ENCODE measurements at regions not wholly inside any gene's neighbourhood (a gene's known extent, or its start where the extent isn't known, plus 50 kb on each side); places are given as distances from the start of the nearest gene placed in this dataset.
A peak's percentile ranks its signal among the peaks of the same experiment; 100 is the strongest.
"Not testable (repeated sequence)": the region's sequence is repeated elsewhere in the genome, so short reads cannot be mapped to it uniquely, and the experiment has no call there.

DNA sequence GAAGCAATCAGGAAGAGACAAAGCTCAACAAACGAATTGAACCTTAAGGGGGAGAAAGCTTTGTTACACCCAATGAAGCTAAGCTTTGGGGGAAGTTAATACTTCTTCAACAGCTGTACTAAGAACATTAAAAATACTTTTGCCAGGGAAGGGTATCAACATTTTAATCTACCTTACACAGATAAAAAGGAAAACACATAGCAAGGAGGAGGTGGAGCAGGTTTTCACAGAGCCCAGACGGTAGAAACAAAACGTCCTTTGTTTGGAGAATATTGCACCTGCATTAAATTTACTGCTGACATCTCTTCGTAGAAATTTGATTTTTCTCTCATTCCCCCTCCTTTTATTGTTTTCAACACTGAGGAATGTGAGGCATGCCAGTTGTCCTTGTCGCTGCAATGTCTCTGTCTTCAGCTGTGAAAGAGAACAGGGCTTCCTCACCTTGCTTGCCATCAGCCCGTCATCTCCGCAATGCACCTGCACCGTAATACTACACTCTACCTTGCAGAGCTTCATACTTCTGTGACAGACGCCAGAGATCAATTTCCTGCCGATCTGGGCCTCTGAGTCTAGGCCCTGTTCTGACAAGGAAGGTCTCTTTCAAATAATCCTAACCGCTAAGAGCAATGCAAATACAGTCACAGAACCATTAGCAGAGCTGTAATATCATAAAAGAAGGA is 270.8 kb downstream of the SPRY2 start:
- no peak for DNase-seq

DNA sequence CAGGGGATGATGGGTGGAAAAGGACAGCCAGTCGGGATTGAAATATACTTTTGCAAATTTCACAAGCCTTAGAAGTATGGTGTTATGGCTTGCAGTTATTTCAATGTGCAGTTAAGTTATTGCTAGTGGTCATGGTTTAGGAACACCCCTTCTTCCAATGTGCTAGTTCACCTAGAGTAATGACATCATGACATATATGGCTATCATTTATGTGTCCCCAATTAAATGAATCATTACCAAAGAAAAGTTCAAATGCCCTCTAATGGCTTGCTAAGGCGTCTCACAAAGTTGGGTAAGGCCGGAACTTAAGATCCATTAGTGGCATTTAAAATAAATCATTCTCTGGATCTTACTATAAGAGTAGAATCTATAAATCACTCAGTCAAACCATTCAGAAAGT is 271.6 kb downstream of the SPRY2 start:
- no peak for DNase-seq

DNA sequence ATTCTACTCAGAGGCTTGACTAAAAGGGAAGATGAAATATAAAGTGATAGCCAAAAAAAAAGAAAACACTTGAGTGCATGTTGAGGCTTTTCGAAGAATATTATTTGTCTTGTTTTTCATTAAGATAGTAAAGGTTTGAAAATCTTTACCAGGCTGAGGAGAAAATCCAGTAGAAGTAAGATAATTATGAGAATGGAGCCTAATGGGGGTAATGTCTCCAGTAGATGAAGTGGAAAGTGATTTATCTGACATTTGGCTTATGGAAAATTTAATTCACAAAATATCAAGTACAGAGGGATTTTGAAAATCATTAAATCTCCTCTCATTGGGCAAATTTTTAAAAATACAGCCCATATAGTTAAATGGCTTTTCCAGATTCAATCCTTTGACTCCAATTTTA is 274.9 kb downstream of the SPRY2 start:
- no peak for DNase-seq

DNA sequence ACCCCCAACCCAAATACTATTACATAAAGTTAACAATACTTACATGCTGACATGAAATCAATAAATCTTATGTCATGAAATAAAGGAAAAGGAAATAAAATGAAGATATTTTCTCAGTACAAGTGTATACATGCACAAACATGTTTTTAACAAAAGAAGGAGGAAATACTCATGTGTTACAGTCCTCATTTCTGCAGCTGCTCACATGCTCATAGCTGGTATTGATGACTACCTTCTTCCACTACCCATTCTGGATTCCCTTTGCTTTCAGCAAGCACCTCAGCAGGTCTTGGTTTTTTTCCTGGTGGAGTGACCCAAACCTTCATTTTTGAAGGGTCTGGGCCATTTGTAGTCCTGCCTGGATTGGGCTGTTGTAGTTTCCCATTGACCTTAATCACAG is 278.5 kb downstream of the SPRY2 start:
- DNase-seq: not testable (repeated sequence)

DNA sequence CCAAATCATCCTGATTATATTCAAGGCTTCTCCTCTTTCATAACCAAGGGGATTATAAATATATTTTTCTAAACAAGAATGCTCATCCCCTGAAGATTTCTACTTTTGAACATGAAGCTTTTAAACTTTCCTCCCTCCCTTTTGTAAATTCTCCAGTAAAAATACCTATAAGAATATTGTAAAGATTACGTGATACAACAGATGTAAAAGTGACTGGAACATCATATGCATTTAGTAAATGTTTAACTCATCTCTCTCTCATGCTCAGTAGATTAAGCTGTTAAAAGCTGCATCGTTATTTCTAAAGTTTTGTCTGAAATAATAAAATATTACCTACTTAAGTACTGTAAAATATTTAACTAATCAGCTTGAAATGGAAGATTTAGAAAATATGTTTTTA is 281.1 kb downstream of the SPRY2 start:
- DNase-seq: no peak

DNA sequence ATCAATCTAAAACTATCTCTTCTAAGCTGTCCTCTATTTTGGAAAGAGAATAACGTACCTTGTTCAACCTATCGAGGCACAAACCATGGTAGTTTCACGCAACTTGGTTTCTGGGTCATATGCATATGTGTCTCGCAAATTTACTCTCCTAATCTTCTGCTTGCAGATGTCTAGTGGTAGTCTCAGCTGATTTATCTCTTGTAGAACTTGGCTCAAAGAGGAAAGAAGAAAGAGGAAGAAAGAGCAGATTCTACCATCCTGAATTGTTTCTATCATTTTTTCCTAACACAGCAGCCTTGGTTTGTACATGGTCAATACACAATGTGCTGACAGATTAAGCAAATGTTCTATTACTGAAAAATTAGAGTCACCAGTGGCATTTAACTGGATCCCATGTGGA is 282.3 kb downstream of the SPRY2 start:
- no peak for DNase-seq

DNA sequence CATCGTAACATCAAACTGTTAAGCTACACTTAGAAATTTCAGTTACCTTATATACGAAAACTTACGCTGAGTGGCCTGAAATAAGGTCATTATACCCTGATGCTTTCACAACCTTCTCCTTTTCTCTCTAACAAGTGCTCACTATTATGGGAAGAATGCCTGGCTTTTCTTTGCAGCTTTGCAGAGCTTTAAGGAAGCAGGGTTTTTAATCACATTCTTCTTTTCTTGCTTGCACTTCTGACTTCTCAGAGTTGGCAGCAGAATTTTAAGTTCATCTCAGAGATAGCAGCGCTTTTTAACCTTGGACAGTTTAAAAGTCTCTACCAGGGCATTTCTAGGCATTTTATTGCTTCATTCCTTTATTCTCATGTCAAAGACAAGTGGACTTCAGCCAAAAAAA is 285.1 kb downstream of the SPRY2 start:
- no peak for DNase-seq

DNA sequence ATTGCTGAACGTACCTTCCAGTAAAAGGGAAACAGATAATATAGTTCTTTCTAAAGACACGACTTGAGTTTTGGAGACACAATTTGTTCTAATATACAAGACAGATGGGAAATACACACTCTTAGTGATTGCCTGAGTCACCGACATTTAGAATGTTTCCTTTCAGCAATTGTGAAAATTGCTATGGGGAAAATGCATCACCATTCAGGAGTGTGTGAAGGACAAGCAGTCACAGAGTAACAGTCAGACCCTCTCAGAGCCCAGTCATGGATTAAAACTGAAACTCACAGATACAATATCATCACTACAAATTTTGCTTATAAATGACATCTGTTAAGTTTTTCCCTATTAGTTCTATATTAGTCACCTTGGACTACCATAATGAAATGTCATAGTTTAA is 286.1 kb downstream of the SPRY2 start:
- no peak for DNase-seq

DNA sequence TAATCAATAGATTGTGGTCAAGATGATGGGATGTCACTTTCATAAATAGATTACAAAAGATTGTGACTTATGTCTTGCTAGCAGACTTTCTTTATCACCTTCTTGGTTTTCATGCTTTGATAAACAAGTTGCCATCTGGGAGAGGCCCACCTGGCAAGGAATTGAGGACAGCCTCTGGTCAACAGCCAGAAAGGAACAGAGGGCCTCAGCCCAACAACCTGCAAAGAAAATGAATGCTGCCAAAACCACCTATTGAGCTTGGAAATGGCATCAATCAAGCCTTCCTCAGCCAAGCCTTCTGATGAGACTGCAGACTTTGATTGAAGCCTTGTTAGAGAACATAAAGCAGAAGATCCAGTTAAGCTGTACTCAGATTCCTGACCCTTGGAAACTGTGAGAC is 288.6 kb downstream of the SPRY2 start:
- DNase-seq: no peak

DNA sequence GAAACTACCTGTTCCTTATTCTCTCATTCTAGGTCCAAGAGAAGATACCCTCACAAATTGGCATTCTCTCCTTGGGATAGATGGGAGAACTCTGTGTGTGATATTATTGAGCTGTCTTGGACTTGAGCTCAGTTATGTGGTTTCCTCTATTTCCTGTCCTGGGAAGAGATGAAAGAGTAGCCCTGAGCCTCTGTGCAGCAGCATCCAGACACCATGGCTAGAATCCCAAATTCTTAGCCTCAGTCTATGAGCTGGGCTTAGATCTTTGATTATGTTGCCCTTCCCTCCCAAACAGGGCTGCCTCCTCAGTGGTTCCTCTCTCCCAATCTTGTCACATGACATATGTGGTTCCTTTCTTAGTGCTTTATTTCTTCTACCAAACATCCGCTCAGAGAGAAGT is 290.7 kb downstream of the SPRY2 start:
- no peak for DNase-seq

DNA sequence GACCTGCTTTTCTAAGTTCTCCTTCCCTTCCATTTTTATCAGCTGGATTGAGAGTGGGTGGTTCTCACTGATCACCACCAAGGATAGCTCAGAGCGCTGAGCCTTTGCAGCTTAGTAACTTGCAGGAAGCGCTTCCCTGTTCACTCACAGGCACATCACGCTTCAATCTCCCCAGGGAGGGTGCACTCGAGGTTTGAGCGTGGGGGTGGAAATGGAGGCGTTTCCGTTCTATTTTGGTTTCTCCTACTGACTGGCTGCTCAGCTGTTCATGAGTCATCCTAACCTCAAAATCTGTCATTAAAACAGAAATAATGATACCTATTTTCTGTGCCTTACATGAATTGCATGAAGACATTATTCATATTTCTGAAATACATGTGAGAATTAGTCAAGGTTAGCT is 292.1 kb downstream of the SPRY2 start:
- peak; percentile 45 to 65 for DNase-seq

DNA sequence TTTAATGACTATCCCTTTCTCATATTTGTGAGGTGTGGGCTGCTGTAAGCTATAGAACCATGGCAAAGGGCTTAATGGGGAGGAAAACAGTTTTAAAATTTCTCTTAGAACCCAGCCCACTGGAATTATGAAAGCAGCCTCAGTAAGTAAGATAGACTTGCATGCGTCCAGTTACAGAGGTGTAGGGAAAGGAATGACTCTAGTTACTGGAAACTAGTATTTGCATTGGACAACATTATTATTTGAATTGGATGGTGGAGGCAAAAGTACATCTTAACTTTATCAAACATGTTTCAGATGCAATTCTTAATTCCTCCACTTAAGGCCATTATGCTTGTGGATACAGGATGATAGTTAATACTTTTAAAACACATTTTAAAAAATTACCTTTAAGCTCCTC is 292.9 kb downstream of the SPRY2 start:
- no peak for DNase-seq

DNA sequence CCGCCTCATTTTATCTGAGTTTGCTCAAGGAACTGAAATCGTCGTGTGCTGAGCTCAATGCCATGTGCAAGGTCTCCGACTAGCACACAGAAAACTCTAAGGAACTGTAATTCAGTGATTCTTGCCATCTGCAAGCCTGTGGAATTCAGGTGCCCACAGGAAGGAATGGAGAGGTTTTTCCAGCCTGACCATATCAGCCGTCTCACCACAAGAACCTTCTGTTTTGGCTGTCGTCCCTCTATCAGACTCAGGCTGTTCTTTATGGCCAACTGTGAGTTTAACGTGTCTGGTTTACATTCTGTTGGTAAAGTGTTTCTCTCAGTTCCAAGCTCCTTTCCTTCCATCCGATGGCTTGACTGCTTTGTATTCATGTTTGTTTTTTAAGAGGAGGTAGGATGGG is 293.5 kb downstream of the SPRY2 start:
- DNase-seq: no peak

DNA sequence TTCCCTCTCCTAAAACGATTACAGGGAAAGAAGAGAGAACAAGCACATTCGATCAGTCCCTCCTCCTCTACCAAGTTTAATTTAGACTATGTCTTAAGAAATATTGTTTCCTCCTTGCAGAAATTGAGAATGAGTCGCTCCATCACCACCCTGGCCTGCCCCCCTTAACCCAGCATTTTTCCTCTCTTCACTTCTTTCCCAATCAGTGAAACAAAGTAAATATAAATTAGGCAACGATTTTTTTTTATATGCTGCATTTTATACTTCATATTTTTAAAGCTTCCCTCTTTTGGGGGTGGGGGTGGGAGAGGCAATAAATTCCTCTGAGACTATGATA is 300.0 kb downstream of the SPRY2 start:
- no peak for DNase-seq

DNA sequence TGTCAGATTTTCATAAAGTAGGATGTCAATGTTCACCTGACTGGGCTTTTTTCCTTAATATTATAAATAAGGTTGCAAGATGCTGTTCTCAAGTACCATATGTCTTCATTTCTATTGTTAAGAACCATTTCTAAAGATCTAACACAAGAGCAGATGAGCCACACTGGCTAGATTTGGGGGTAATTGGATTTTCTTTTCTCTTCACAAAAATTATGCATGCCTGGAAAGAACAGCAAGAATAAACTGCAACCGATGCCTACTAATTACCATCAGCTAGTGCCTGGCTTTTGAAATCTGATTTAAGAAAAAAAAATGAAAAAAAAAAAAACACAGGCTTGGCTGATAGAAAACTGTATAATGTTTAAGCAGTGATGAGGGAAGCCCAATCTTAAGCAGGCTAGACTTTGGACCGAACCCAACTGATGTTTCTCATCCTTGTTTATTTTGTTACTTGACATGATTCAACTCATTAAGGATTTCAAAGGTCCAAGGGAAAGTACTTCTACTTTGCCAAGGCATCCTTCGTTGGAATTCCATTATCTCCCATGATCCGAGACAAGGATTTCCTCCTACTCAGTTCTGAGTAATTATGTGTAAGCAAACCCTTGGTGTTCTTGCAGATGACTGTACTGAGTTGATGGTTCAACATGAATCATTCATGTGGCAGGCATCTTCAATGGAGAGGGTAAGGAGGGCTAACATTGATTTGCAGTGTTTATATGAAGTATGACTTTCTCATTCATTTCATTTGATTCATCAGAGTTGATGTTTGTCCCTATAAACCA is 300.5 kb downstream of the SPRY2 start:
- DNase-seq: no peak

DNA sequence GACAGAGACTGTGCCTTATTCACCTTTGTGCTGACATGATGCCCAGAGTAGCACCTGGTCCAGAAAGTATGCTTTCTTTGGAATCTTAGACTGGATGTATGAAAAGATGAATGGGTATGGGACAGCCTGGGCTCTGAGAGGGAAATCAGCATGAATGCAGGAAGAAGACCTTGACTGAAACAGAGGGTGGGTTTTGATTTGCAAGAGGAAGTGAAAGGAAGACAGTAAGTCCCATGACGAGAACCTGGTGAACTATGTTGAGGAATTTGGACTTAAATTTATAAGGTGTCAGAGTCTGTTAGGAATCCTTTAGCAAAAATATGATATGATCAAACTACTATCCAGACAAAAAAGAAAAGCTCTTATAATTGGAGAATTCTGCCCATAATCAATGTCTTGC is 301.9 kb downstream of the SPRY2 start:
- DNase-seq: no peak

DNA sequence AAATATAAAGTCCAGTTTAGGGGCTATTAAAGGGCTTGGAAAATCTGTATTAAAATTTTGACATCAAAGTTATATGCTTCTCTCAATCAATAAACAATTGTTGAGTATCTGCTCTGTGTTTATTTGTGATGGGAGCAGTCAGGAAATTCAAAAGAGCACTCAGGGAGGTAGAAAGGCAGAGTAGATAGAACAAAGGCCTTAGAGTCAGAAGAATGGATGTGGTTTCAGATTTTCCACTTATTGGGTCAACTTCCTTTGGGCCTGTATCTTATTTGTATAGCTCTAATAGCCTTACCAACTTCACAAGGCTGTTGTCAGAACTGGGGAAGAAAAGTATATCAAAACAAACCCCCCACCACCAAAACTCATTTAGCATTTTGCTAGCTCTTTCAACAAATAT is 302.6 kb downstream of the SPRY2 start:
- no peak for DNase-seq

DNA sequence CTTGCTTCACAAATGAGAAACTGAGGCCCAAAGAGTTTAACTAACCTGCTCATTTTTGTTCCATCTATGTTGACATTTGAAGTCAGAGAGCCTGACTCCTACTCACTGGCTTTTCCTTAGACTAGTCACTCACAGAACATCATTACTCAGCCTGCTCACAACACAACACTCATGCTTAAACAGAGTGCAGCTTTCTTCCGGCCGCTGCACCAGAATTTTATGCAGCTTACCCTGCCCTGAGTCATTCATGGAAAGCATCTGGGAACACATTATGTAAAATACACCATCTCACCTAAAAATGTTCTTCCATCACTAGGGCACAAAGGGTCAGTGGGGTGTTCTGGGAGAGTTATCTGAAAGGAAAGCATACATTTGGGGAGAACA is 303.4 kb downstream of the SPRY2 start:
- DNase-seq: no peak

DNA sequence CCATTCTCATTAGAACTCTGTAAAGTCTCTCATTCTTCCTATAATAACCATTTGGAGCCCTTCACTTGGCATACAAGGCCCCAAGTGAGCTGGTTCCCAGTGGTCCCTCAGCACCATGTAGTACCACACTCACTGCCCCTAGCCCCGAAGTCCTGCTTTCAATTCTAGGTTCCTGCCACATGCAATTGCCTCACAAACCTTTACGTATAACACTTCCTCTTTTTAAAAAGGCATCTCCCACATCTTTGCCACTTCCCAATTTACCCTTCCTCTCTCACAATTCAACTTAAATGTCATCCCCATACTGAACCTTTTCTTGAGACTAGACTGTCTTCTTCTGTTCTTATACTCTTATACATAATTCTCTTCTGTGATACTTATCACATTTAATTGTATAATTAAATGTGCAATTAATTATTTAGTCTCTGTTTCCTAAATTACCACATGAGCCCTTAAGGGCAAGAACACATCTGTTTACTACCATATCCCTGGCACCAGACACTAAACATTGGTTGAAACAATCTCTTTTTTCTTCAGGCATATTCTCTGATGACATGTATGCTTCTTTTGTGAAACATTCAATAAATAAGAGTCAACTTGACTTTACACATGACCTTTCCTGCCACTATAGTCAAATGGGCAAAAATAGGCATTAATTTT is 304.0 kb downstream of the SPRY2 start:
- DNase-seq: no peak

DNA sequence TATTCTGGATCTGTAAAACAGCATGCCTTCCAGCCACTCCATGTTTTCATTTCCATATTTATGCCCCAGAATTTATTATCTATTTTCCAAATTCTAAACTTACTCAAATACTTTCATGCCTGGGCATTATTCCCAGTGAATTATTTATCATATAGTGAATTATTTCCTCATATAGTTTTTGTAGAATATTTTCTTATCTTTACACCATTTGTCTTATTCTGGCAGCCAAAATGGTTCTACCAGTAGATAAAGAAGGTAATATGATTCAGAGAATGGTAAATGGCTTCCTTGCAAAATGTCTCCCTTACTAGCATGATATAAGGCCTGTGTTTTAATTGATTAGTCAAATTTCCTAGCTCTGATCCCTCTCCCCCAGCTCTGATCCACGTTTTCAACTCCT is 305.8 kb downstream of the SPRY2 start:
- no peak for DNase-seq

DNA sequence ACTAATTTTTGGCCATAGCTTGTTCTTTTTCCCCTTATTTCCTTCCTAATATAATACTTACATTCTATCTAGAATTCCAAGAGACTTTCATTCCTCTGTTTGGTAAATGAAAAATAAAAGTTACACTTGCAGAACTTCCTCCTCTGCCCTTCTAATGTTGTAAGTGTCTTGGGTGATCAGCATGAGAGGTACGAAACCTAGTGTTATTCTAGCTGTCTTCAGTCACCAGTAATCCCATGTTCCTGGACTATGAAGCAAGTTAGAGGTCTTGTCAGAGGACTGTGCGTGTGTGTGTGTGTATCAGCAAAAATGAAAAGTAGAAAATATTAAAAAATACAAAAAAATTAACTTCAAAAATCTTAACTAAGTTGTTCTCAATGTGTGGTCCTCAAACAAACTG is 307.0 kb downstream of the SPRY2 start:
- DNase-seq: no peak

DNA sequence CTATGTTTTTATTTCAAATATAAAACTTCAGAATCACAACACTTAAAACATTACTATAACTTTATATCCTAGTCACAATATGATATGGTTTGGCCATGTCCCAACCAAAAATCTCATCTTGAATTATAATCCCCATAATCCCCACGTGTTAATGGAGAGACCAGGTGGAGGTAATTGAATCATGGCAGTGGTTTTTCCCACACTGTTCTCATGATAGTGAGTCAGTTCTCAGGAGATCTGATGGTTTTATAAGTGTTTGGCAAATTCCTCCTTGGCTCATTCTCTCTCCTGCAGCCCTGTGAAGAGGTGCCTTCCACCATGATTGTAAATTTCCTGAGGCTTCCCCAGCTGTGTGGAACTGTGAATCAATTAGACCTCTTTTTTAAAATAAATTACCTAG is 307.6 kb downstream of the SPRY2 start:
- no peak for DNase-seq

DNA sequence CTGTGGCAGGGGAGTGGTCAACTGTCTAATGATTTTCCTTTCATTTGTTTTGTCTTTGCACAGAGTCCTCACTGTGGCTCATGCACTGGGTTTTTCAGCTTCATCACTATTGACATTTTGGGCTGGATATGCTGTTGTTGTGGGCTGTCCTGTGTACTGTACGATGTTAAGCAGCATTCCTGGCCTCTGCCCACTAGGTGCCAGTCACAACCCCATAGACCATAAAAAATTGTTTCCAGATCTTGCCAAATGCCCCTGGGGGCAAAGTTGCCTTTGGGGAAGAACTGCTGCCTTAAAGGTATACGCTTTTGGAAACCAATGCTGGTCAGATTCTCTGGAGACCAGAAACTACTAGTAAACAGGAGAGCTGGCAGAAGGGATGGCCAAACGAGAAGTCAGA is 310.4 kb downstream of the SPRY2 start:
- peak in 1 of 2 experiments; percentile 1 for DNase-seq

DNA sequence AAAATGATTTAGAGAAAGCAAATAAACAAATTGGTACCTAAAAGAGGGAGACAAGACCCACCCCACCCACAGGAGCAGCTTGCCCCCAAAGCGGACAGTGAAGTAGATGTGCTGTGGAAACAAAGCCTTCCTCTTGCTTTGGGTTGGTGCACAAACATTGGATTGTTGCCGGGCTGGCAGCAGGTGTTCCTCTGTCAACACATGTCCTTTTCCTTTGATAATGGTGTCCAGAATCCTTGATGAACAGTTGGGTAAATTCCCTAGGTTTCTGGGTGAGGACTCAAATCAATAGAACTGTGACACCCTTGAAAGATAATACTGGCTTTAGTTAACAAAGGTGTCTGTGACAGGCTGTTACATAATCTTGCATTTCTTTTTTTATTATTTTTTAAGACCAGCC is 311.8 kb downstream of the SPRY2 start:
- peak; percentile 67 to 76 for DNase-seq

DNA sequence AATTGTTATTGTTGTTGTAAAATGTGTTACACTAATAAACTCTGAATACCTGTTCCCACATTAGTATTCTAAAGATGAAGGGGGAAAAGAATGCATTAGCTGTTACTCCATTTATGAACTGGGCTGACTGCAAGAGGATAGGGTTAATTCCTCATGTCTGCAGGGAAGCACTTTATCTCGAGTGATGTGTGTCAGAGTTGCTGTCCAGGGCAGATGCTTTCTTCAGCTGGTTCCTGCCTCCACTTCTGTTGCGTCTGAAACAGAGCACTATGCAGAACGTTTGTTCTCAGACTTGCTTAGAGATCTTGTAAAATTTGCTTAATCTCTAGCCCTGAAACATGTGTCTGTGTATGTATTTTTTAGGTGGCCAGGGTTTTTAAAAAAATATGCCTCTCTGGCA is 318.8 kb downstream of the SPRY2 start:
- DNase-seq: no peak

All from SHP77 (cell line).